Ascending aorta (tissue), 2 donors: ENCODE measurements at regions not wholly inside any gene's neighbourhood (a gene's known extent, or its start where the extent isn't known, plus 50 kb on each side); places are given as distances from the start of the nearest gene placed in this dataset.

ENCODE experiments used
- DNase-seq, 2 donors: peaks; one replicate each; pipeline ENCODE4 v3.0.0-alpha.2; 2019; ENCODE audit warnings: low spot score in 2 of 2
- H3K27ac ChIP-seq, 2 donors: fragments of 200-600 bp; sonication (generic); one replicate each; pipeline ENCODE4 v1.5.1; 2016 to 2017; ENCODE audit warnings: mild to moderate bottlenecking in 1 of 2
- H3K27me3 ChIP-seq: fragments of 200-600 bp; sonication (generic); one replicate; pipeline ENCODE4 v1.5.1; 2017
- H3K36me3 ChIP-seq, 2 donors: fragments of 200-600 bp; sonication (generic); one replicate each; pipeline ENCODE4 v1.5.1; 2016
- H3K4me1 ChIP-seq, 2 donors: fragments of 200-600 bp; sonication (generic); one replicate each; pipeline ENCODE4 v1.5.1; 2016 to 2017; ENCODE audit warnings: mild to moderate bottlenecking in 1 of 2
- H3K4me3 ChIP-seq, 2 donors: fragments of 200-600 bp; sonication (generic); one replicate each; pipeline ENCODE4 v1.5.1; 2016 to 2017; ENCODE audit warnings: mild to moderate bottlenecking in 1 of 2
- H3K9me3 ChIP-seq, 2 donors: fragments of 200-600 bp; sonication (generic); one replicate each; pipeline ENCODE4 v1.5.1; 2016
- intact Hi-C: fragments of 100-400 bp; cut with DNase I; formaldehyde crosslinking; loops from one replicate; pipeline ENCODE4 v1.15.1; 2023
- TF ChIP-seq, protein P1 (sequence below), 3 experiments: fragments of 200-600 bp in 2 of 3; fragments of 450-650 bp in 1 of 3; sonication (generic) in 2 of 3; IDR thresholded peaks; one replicate each; pipeline ENCODE4 v1.5.1; 2016 to 2019; ENCODE audit warnings: antibody characterized with exemption in 3 of 3, mild to moderate bottlenecking in 1 of 3, moderate library complexity in 1 of 3

DNA sequence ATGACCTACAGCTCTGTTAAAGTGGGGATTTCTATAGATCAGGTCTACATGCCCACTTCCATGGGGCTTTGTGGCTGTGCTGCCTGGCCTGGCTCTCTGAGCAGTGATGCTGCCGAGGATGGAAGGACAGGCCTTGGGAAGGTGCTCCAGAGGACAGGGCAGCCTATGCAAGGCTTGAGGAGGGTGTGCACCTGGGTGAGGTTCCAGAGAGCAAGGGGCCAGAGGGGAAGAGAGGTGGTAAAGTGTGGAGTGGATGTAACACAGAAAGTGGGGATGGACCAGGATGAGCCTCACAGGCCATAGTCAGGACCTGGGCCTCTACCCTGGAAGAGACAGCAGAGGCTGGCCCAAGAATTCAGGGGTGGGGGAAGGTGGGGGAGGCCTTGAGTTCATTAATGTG, 826.4 kb downstream of the DCDC2C start:
- no peak for DNase-seq
- Histone ChIP-seq H3K9me3 (no peaks in the 10 kb centered on the region), H3K4me3 (no peak overlapping the region)

DNA sequence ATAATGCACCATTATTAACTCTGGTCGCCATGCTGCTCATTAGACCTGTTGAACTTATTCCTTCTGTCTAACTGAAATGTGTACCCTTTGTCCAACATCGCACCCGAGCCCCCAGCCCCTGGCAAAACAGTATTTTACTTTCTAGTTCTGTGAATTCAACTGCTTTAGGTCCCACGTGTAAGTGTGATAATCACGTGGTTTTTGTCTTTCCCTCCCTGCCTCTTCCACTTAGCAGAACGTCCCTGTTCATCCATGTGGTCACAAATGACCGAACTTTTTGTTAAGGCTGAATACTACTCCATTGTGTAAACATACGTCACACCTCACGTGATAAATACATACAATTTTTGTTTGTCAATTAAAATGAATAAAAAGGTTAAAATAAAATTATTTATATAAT, 826.9 kb downstream of the DCDC2C start:
- intact Hi-C loops: no loop called here
- H3K4me1 ChIP-seq: no peaks in the 10 kb centered on the region
- no peaks in the 10 kb centered on the region for H3K36me3 ChIP-seq
- TF ChIP-seq, protein P1, sequence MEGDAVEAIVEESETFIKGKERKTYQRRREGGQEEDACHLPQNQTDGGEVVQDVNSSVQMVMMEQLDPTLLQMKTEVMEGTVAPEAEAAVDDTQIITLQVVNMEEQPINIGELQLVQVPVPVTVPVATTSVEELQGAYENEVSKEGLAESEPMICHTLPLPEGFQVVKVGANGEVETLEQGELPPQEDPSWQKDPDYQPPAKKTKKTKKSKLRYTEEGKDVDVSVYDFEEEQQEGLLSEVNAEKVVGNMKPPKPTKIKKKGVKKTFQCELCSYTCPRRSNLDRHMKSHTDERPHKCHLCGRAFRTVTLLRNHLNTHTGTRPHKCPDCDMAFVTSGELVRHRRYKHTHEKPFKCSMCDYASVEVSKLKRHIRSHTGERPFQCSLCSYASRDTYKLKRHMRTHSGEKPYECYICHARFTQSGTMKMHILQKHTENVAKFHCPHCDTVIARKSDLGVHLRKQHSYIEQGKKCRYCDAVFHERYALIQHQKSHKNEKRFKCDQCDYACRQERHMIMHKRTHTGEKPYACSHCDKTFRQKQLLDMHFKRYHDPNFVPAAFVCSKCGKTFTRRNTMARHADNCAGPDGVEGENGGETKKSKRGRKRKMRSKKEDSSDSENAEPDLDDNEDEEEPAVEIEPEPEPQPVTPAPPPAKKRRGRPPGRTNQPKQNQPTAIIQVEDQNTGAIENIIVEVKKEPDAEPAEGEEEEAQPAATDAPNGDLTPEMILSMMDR (IDR thresholded peaks at IDR 0.05): no peak
- H3K9me3 ChIP-seq: no peaks in the 10 kb centered on the region
- H3K27me3 ChIP-seq: no peaks in the 10 kb centered on the region
- H3K27ac ChIP-seq: no peak overlapping the region
- no peak overlapping the region for H3K4me3 ChIP-seq
- DNase-seq: no peak

More for the DNA sequence above, 826.4 kb downstream of the DCDC2C start:
- intact Hi-C loops: no loop called here
- Histone ChIP-seq H3K27me3 (no peaks in the 10 kb centered on the region), H3K27ac (no peak overlapping the region), H3K4me1 (no peaks in the 10 kb centered on the region), H3K36me3 (no peaks in the 10 kb centered on the region)
- TF ChIP-seq, protein P1 (IDR thresholded peaks at IDR 0.05): no peak

DNA sequence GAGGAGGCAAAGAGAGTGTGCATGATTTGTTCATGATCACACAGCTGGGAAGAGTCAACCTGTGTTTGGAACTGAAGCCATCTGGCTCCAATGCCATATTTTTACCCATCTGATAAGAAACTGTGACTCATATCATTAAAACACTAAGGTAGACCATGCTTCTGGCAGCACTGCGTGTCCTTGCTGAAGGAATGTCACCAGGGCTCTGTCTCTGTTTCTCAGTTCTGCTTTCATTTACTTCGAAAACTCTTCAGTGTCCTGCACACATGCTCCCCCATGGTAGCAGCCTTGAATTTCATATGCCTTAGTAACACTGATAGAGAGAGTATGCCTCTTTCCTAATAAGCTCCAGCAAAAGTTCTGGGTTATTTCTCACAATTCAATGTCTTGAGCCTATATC, 830.4 kb downstream of the DCDC2C start:
- TF ChIP-seq, protein P1 (IDR thresholded peaks at IDR 0.05): no peak

DNA sequence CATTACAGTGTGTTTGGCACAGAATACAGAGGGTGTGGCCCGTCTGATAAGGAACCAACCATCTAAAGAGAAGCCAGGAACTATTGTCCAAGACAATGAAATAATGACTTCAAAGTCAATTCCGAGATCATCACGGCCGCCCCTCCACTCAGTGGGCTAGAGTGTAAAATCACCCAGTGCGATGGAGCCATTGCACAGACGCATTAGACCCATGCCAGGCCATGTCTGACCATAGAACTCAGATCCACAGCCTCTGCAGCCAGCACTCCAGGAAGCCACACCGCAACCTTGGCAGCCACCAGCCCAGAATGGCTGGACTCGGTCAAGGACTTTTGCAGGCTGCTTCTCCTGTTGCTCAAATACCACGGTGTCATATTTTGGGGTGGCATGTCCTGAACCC, 835.7 kb downstream of the DCDC2C start:
- H3K9me3 ChIP-seq: no peaks in the 10 kb centered on the region
- H3K4me3 ChIP-seq: no peak overlapping the region
- TF ChIP-seq, protein P1 (IDR thresholded peaks at IDR 0.05): no peak
- no peaks in the 10 kb centered on the region for H3K36me3 ChIP-seq
- intact Hi-C loops: no loop called here
- H3K4me1 ChIP-seq: no peaks in the 10 kb centered on the region
- H3K27ac ChIP-seq: no peak overlapping the region
- no peak for DNase-seq
- no peaks in the 10 kb centered on the region for H3K27me3 ChIP-seq

More for the DNA sequence above, 830.4 kb downstream of the DCDC2C start:
- Histone ChIP-seq H3K4me3 (no peak overlapping the region), H3K27me3 (no peaks in the 10 kb centered on the region), H3K27ac (no peak overlapping the region), H3K9me3 (no peaks in the 10 kb centered on the region), H3K4me1 (no peaks in the 10 kb centered on the region), H3K36me3 (no peaks in the 10 kb centered on the region)
- intact Hi-C loops: no loop called here
- DNase-seq: no peak

DNA sequence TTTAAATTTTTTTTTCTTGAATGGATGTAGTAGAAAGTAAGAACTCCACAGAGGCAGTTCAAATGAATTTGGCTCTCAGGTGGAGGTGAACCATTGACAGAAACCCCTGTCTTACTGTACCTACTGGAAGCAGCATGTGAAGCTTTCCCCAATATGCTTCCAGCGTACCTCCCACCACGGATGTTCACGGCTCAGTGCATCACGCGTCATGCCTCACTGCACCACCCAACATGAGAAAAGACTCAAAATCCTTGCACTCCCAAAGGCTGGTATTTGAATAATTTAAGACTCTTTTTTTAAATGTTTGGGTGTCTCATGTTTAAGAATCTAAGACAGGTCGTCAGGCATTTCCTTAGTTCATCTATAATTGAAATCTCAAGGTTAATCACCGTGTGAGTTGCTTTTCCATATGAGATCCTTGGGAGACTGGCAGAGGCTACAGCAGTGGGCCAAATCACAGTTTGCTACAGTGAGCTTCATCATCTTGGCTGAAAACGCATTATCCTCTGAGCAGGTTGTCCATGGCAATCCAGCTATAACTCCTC, 846.4 kb downstream of the DCDC2C start:
- intact Hi-C loops: no loop called here
- Histone ChIP-seq H3K9me3 (no peaks in the 10 kb centered on the region), H3K4me3 (no peak overlapping the region), H3K36me3 (no peaks in the 10 kb centered on the region), H3K27ac (no peak overlapping the region), H3K4me1 (no peaks in the 10 kb centered on the region), H3K27me3 (no peaks in the 10 kb centered on the region)
- no peak for DNase-seq
- TF ChIP-seq, protein P1 (IDR thresholded peaks at IDR 0.05): no peak
